Right lobe of liver (tissue), 4 donors: ENCODE measurements at regions not wholly inside any gene's neighbourhood (a gene's known extent, or its start where the extent isn't known, plus 50 kb on each side); places are given as distances from the start of the nearest gene placed in this dataset.

Experiments
- POLR2A ChIP-seq: fragments of 450-650 bp; IDR thresholded peaks from one replicate; pipeline ENCODE4 v1.6.1; 2017; ENCODE audit warnings: antibody characterized with exemption, mild to moderate bottlenecking
- TF ChIP-seq, protein P1 (sequence below), 4 donors: fragments of 200-600 bp in 3 of 4; fragments of 450-650 bp in 1 of 4; IDR thresholded peaks; one replicate each; pipeline versions ENCODE4 v1.5.1 to v1.8.0; 2016 to 2022; ENCODE audit warnings: antibody characterized with exemption in 4 of 4, mild to moderate bottlenecking in 2 of 4
- donor health status: DM: no; HTN: no; CAD: no.
- donor health status: DM: no; HTN: no; CAD: no.
- donor health status: DM: no; HTN: yes; CAD: no.

DNA sequence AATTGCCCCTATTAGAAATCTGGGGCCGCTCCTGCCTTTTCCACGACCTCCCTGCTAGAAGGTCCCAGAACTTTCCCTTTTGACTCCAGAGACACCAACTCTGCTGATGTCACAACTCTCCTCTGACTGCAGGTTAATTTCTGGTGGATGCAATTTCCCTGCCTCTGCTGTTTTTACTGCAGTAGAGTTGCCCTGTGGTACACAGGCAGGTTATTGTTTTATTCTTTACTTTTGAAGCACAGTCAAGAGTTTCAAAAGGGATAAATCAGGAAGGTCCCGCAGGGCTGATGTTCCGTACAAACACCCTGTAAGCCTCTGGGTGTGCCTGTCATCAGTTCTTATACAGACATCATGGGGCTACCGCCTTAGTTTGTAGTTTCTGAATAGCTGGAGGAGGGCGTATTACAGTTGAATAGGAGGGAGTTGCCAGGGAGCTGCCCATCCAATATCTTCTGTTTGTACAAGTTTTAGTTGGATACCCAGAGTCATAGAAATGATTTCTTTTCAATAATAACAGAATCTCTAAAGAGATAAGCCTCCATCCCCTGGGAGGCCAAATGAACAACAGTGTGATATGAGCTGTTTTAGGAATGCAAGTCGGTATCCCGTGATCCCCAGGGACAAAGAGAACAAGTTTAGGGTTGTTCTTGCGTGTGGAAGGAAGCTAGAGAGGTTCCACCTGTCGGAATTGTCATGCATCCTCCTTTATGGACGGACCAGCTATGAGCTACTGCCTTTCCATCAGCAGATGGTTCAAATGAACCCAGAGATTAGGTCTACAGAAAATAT lies 108.4 kb upstream of the COPS8 start:
- TF ChIP-seq, protein P1, sequence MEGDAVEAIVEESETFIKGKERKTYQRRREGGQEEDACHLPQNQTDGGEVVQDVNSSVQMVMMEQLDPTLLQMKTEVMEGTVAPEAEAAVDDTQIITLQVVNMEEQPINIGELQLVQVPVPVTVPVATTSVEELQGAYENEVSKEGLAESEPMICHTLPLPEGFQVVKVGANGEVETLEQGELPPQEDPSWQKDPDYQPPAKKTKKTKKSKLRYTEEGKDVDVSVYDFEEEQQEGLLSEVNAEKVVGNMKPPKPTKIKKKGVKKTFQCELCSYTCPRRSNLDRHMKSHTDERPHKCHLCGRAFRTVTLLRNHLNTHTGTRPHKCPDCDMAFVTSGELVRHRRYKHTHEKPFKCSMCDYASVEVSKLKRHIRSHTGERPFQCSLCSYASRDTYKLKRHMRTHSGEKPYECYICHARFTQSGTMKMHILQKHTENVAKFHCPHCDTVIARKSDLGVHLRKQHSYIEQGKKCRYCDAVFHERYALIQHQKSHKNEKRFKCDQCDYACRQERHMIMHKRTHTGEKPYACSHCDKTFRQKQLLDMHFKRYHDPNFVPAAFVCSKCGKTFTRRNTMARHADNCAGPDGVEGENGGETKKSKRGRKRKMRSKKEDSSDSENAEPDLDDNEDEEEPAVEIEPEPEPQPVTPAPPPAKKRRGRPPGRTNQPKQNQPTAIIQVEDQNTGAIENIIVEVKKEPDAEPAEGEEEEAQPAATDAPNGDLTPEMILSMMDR (IDR thresholded peaks at IDR 0.05) = no peak
- TF ChIP-seq POLR2A = no peak
